ENCODE measurements at regions not wholly inside any gene's neighbourhood (a gene's known extent, or its start where the extent isn't known, plus 50 kb on each side); places are given as distances from the start of the nearest gene placed in this dataset.

DNA sequence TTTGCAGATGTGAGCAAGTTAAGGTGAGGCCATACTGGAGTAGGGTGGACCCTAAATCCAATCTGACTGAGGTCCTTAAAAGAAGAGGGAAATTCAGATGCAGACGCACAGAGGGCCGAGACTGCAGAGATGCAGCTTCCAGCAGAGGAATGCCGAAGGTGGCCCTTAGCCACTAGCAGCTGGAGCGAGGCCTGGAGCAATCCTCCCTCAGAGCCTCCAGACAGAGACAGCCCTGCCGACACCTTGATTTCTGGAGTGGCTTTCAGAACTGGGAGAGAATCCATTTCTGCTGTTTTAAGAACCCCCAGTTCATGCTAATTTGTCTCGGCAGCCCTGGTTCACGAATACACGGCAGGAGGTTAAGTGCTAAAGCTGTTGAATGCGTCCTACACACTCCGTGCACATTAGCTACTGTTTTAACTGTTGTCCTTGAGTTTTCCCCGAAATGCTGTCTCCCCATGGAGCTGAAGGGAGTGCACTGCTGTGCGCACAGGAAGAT lies 135.5 kb downstream of the IRF8 start:
- no peak for DNase-seq (ENCODE audit: low spot score)
- TF ChIP-seq, protein P1, sequence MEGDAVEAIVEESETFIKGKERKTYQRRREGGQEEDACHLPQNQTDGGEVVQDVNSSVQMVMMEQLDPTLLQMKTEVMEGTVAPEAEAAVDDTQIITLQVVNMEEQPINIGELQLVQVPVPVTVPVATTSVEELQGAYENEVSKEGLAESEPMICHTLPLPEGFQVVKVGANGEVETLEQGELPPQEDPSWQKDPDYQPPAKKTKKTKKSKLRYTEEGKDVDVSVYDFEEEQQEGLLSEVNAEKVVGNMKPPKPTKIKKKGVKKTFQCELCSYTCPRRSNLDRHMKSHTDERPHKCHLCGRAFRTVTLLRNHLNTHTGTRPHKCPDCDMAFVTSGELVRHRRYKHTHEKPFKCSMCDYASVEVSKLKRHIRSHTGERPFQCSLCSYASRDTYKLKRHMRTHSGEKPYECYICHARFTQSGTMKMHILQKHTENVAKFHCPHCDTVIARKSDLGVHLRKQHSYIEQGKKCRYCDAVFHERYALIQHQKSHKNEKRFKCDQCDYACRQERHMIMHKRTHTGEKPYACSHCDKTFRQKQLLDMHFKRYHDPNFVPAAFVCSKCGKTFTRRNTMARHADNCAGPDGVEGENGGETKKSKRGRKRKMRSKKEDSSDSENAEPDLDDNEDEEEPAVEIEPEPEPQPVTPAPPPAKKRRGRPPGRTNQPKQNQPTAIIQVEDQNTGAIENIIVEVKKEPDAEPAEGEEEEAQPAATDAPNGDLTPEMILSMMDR (IDR thresholded peaks at IDR 0.05; ENCODE audit: extremely low read depth, missing control alignments), result no peak

DNA sequence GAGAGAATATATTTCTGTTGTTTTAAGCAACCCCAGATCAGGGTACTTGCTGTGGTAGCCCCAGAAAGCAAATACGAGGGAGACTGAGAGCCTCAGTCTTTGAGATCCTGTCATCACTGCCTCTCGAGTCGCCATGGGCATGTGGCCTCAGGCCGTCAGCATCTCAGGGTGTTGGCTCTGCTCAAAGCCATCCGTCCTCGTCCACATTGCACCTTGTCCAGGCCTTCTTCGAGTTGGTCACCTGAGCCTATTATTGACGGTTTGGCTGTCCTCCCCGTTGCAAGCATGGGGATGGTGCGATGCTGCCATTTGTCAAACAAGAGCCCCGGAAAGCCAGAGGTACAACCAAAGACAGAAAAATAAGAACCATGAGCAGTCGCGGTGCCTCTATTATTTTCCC lies 136.9 kb downstream of the IRF8 start:
- TF ChIP-seq, protein P1 (IDR thresholded peaks at IDR 0.05; ENCODE audit: extremely low read depth, missing control alignments), result no peak
- DNase-seq (ENCODE audit: low spot score), result no peak

DNA sequence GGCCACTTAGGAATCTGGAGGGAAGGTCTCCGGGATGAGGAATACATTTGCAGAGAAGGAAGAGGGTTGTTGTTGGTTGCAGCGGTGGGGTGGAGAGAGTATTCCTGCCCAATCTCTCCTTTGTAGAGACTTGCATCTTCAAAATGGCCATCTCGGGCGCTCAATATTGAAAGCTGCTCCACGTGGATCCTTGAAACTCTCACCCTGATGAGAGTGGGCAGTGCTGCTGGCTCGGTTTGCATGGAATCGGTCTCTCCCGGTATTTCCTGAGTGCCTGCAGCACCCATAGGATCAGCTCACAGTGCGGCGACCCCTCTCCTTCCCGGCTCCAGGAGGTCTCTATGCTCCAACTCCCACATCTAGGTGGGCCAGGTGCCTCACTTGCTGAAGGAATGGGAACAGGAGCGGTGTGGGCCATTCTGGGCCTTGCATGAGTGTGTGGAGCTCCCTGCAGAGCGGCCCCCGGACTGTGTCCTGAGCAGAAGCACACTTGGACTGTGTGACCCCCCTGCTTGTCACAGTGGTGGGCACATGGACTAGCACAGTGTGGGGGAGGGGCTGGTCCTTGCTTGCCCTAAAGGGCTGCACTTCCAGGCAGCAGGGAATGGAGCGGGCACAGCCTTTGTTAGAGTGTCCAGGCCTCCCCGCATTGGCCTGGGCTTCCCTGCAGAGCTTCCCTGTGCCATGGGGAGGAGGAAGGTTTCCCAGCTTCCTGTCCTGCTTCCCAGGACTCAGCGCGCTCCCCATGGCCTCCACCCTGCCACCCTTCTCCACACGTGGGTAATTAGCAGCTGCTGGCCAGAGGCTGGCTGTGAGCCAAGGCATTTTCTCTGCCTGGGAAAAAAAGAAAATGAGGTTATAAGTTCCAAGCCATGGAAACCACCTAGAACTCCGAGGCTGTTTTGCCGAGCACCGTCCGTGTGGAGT lies 139.3 kb downstream of the IRF8 start:
- no peak for DNase-seq (ENCODE audit: low spot score)

DNA sequence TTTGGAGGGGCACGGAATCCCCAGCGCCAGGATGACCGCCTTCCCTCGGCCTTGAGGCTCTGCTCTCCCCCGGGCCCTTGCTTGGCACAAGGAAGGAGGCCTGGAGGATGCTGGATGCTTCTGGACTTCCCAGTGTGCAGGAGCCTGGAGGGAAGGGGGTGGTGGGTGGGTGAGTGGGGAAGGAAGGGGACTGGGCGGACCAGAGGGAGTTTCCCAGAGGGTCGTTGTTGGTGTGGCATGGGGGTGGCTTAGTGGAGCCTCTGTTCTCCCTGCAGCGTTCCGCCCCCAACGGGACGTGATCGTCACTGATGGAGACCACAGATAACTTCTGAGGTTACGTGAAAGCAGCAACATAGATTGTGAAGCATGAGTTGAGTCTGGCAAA lies 140.0 kb downstream of the IRF8 start:
- DNase-seq (ENCODE audit: low spot score), result no peak
- TF ChIP-seq, protein P1 (IDR thresholded peaks at IDR 0.05; ENCODE audit: extremely low read depth, missing control alignments), result no peak

More for the DNA sequence above, 139.3 kb downstream of the IRF8 start:
- TF ChIP-seq, protein P1 (IDR thresholded peaks at IDR 0.05; ENCODE audit: extremely low read depth, missing control alignments), result no peak

DNA sequence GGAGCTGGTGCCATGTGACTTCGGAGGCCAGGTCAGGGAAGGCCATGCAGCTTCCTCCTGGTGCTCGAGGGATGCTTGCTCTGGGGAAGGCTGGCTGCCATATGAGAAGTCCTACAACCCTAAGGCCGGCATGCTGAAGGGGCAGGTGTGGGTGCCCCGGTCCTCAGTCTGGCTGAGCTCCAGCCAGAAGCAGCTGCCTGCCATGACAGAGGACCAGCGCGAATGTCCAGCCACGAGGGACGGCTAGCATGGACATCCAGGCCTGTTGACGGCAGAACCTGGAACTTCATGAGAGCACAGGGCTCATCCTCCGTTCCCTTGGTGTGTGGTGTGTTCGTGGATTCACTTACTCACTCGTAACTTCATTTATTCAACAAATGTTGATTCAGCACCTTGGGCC lies 140.6 kb downstream of the IRF8 start:
- TF ChIP-seq, protein P1 (IDR thresholded peaks at IDR 0.05; ENCODE audit: extremely low read depth, missing control alignments), result no peak
- no peak for DNase-seq (ENCODE audit: low spot score)

DNA sequence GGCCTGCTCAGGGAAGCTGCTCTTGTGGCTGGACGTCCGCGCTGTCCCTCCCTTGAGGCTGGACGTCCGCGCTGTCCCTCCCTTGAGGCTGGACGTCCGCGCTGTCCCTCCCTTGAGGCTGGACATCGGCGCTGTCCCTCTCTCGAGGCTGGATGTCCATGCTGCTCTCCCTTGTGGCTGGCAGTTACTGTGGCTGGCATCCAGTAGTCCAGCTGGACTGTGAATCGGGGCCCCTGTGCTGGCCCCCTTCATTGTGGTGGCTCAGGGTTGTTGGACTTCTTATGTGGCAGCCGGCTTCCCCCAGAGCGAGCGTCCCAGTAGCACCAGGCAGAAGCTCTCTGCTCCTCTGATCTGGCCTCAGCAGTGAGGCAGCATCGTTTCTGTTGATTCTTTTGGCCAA lies 141.5 kb downstream of the IRF8 start:
- TF ChIP-seq, protein P1 (IDR thresholded peaks at IDR 0.05; ENCODE audit: extremely low read depth, missing control alignments), result no peak
- no peak for DNase-seq (ENCODE audit: low spot score)

DNA sequence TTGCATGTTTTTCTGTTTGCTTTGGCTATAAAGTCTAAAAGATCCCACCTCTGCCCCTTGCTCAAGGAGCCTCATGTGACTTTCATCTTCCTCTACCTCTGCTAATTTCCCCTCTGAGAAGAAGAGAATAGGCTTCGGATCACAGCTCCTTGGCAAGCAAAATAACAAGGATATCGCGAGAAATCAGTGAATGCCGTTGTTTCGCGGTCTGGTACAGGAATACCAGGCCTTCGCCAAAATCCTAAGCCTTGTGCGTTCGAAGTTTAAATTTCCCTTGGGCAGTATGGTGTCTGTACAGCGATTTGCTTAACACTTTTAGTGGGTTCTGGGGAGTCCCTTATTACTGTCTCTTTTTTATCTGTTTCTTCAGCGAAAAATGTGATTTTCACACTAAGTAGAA lies 142.3 kb downstream of the IRF8 start:
- TF ChIP-seq, protein P1 (IDR thresholded peaks at IDR 0.05; ENCODE audit: extremely low read depth, missing control alignments), result no peak
- DNase-seq (ENCODE audit: low spot score), result no peak
